H1 (cell line): ENCODE measurements at regions not wholly inside any gene's neighbourhood (a gene's known extent, or its start where the extent isn't known, plus 50 kb on each side); places are given as distances from the start of the nearest gene placed in this dataset.

Experiments used
- CTCF ChIA-PET: fragments of 300-600 bp; sonication (Branson Sonifier 250); formaldehyde crosslinking; loops from one replicate; lab custom pipeline; 2021; ENCODE audit not compliant: partially characterized antibody; lab: Charles Lee
- POLR2A ChIA-PET: fragments of 300-600 bp; sonication (Branson Sonifier 250); formaldehyde crosslinking; loops from one replicate; lab custom pipeline; 2021; ENCODE audit warnings: inconsistent platforms; ENCODE audit not compliant: partially characterized antibody; lab: Charles Lee
- DNase-seq, 2 experiments: peaks; one replicate each; pipeline versions ENCODE4 v3.0.0 to v3.0.0-alpha.2; 2010 to 2022; ENCODE audit warnings: low spot score in 2 of 2, low read depth in 1 of 2, mixed read lengths in 1 of 2
- FAIRE-seq: peaks from 2 replicates; lab custom pipeline; 2011; peaks lifted over from hg19 to GRCh38; lab: Jason Lieb, UNC
- H2AFZ ChIP-seq: 2 replicates; pipeline ENCODE4 v1.8.1; 2012; ENCODE audit warnings: low read length, inconsistent platforms
- H2AK5ac ChIP-seq: 2 replicates; pipeline ENCODE4 v1.6.1; 2013; ENCODE audit warnings: low read depth, low read length
- H2BK120ac ChIP-seq: replicated peaks from 2 replicates; pipeline ENCODE3; 2013; ENCODE audit warnings: low read depth, low read length, inconsistent platforms
- H2BK12ac ChIP-seq: 2 replicates; pipeline ENCODE4 v1.6.1; 2013; ENCODE audit warnings: low read depth, low read length
- H2BK15ac ChIP-seq: 2 replicates; pipeline ENCODE4 v1.6.1; 2013; ENCODE audit warnings: low read length
- H2BK20ac ChIP-seq: 2 replicates; pipeline ENCODE4 v1.6.1; 2013; ENCODE audit warnings: low read length
- H2BK5ac ChIP-seq: 2 replicates; pipeline ENCODE4 v1.6.1; 2013; ENCODE audit warnings: low read depth, low read length
- H3K14ac ChIP-seq: 2 replicates; pipeline ENCODE4 v1.6.1; 2013; ENCODE audit warnings: inconsistent platforms; ENCODE audit not compliant: insufficient read length
- H3K18ac ChIP-seq: 2 replicates; pipeline ENCODE4 v1.6.1; 2013; ENCODE audit warnings: low read length; ENCODE audit errors: extremely low read depth
- H3K23ac ChIP-seq: 2 replicates; pipeline ENCODE4 v1.6.1; 2013; ENCODE audit warnings: inconsistent platforms; ENCODE audit not compliant: insufficient read length
- H3K23me2 ChIP-seq: 2 replicates; pipeline ENCODE4 v1.6.1; 2013; ENCODE audit warnings: low read depth, low read length
- H3K27ac ChIP-seq: 2 replicates; pipeline ENCODE4 v1.6.1; 2011; ENCODE audit warnings: low read depth, low read length, inconsistent platforms
- H3K27me3 ChIP-seq, 4 experiments: replicated peaks in 1 of 4; 1 replicate in 1 of 4; 2 replicates in 3 of 4; pipeline versions ENCODE4 v1.6.1 to v1.8.1; 2011 to 2013; ENCODE audit warnings: low read length in 3 of 4, mild to moderate bottlenecking in 3 of 4, inconsistent platforms in 2 of 4, mixed read lengths in 2 of 4, moderate library complexity in 1 of 4; ENCODE audit not compliant: control insufficient read depth in 3 of 4, insufficient read depth in 3 of 4; ENCODE audit errors: extremely low read depth in 1 of 4
- H3K36me3 ChIP-seq, 4 experiments: 2 replicates each; pipeline versions ENCODE4 v1.6.1 to v1.8.1; 2011 to 2013; ENCODE audit warnings: mild to moderate bottlenecking in 4 of 4, low read length in 3 of 4, moderate library complexity in 2 of 4, control low read depth in 1 of 4, inconsistent platforms in 1 of 4; ENCODE audit not compliant: insufficient read depth in 4 of 4, control insufficient read depth in 2 of 4
- H3K4ac ChIP-seq: replicated peaks from 2 replicates; pipeline ENCODE3; 2013; ENCODE audit warnings: low read length, low read depth, mixed read lengths, inconsistent platforms; ENCODE audit not compliant: insufficient read length
- H3K4me1 ChIP-seq, 4 experiments: replicated peaks in 1 of 4; 1 replicate in 1 of 4; 2 replicates in 3 of 4; pipeline versions ENCODE4 v1.6.1 to v1.8.1; 2011 to 2013; ENCODE audit warnings: low read length in 3 of 4, inconsistent platforms in 2 of 4, mixed read lengths in 1 of 4; ENCODE audit not compliant: insufficient read depth in 4 of 4, control insufficient read depth in 3 of 4
- H3K4me2 ChIP-seq, 2 experiments: 2 replicates each; pipeline versions ENCODE4 v1.6.1 to v1.8.1; 2011 to 2013; ENCODE audit warnings: low read depth in 2 of 2, low read length in 2 of 2, control low read depth in 1 of 2, inconsistent platforms in 1 of 2, mild to moderate bottlenecking in 1 of 2; ENCODE audit not compliant: insufficient read depth in 1 of 2
- H3K4me3 ChIP-seq, 4 experiments: fragments of 200-600, 300-600 bp in 1 of 4; sonication (generic), shearing (Covaris generic), sonication (Bioruptor Twin) in 1 of 4; 2 replicates each; pipeline versions ENCODE4 v1.5.1 to v1.8.1; 2011 to 2016; ENCODE audit warnings: low read length in 4 of 4, low read depth in 3 of 4, control low read depth in 2 of 4, inconsistent platforms in 2 of 4, mild to moderate bottlenecking in 2 of 4, mixed read lengths in 1 of 4, moderate library complexity in 1 of 4; ENCODE audit not compliant: insufficient read depth in 2 of 4; ENCODE audit errors: extremely low read depth in 1 of 4
- H3K56ac ChIP-seq: replicated peaks from 2 replicates; pipeline ENCODE3; 2013; ENCODE audit warnings: low read depth, mild to moderate bottlenecking, mixed read lengths, low read length, inconsistent platforms; ENCODE audit not compliant: insufficient read length
- H3K79me1 ChIP-seq: 2 replicates; pipeline ENCODE4 v1.6.1; 2013; ENCODE audit warnings: low read depth, low read length, control low read depth
- H3K79me2 ChIP-seq, 2 experiments: 2 replicates each; pipeline versions ENCODE4 v1.6.1 to v1.8.1; 2012 to 2013; ENCODE audit warnings: low read length in 2 of 2, mild to moderate bottlenecking in 2 of 2, inconsistent platforms in 1 of 2; ENCODE audit not compliant: insufficient read depth in 2 of 2, control insufficient read depth in 1 of 2
- H3K9ac ChIP-seq, 4 experiments: replicated peaks in 1 of 4; 1 replicate in 1 of 4; 2 replicates in 3 of 4; pipeline versions ENCODE4 v1.6.1 to v1.8.1; 2011 to 2013; ENCODE audit warnings: low read depth in 3 of 4, low read length in 3 of 4, control low read depth in 2 of 4, mild to moderate bottlenecking in 2 of 4, moderate library complexity in 2 of 4, inconsistent platforms in 1 of 4; ENCODE audit errors: extremely low read depth in 1 of 4
- H3K9me3 ChIP-seq, 2 experiments: 2 replicates each; pipeline versions ENCODE4 v1.6.1 to v1.8.1; 2012 to 2013; ENCODE audit warnings: mild to moderate bottlenecking in 2 of 2, moderate library complexity in 2 of 2, control low read depth in 1 of 2, inconsistent platforms in 1 of 2, low read depth in 1 of 2, low read length in 1 of 2, mixed read lengths in 1 of 2; ENCODE audit not compliant: insufficient read depth in 2 of 2
- H4K20me1 ChIP-seq, 2 experiments: replicated peaks in 1 of 2; 2 replicates each; pipeline versions ENCODE3 to v1.8.1; 2011 to 2013; ENCODE audit warnings: inconsistent platforms in 2 of 2, low read length in 2 of 2, mild to moderate bottlenecking in 1 of 2; ENCODE audit not compliant: insufficient read depth in 2 of 2, control insufficient read depth in 1 of 2
- H4K5ac ChIP-seq: 2 replicates; pipeline ENCODE4 v1.6.1; 2013; ENCODE audit warnings: low read length, low read depth, mixed read lengths, inconsistent platforms; ENCODE audit not compliant: insufficient read length
- H4K8ac ChIP-seq: 2 replicates; pipeline ENCODE4 v1.8.0; 2013; ENCODE audit warnings: mild to moderate bottlenecking, moderate library complexity, low read length, inconsistent platforms; ENCODE audit not compliant: insufficient read depth; ENCODE audit errors: extremely low read depth
- H4K91ac ChIP-seq: replicated peaks from 2 replicates; pipeline ENCODE3; 2013; ENCODE audit warnings: low read length, mixed read lengths, inconsistent platforms; ENCODE audit not compliant: insufficient read length
- CHD1 ChIP-seq: IDR thresholded peaks from 2 replicates; pipeline ENCODE4 v1.6.1; 2012; ENCODE audit warnings: low read depth, low read length, improper control_type of control experiment
- CREB1 ChIP-seq: IDR thresholded peaks from 2 replicates; pipeline ENCODE4 v1.6.1; 2012; ENCODE audit warnings: inconsistent platforms
- E2F6 ChIP-seq: IDR thresholded peaks from 2 replicates; pipeline ENCODE4 v1.6.1; 2012; ENCODE audit warnings: inconsistent platforms
- HDAC2 ChIP-seq, 2 experiments: fragments of 300-600 bp in 1 of 2; sonication (generic) in 1 of 2; IDR thresholded peaks; 2 replicates each; pipeline ENCODE4 v1.6.1; 2011 to 2012; ENCODE audit warnings: low read depth in 2 of 2, low read length in 2 of 2, mild to moderate bottlenecking in 2 of 2, moderate library complexity in 2 of 2, borderline replicate concordance in 1 of 2, inconsistent platforms in 1 of 2
- HDAC6 ChIP-seq: IDR thresholded peaks from one replicate; pipeline ENCODE4 v1.7.1; 2012; ENCODE audit warnings: low read depth, mild to moderate bottlenecking, inconsistent platforms, low read length, moderate library complexity
- JUN ChIP-seq: IDR thresholded peaks from 2 replicates; pipeline ENCODE4 v1.6.1; 2011; ENCODE audit warnings: low read depth, mild to moderate bottlenecking, improper control_type of control experiment, low read length
- JUND ChIP-seq: IDR thresholded peaks from 2 replicates; pipeline ENCODE4 v1.6.1; 2011; ENCODE audit warnings: mild to moderate bottlenecking, improper control_type of control experiment, low read length
- KDM4A ChIP-seq: IDR thresholded peaks from one replicate; pipeline ENCODE4 v1.7.1; 2012; ENCODE audit warnings: low read depth, mild to moderate bottlenecking, moderate library complexity, low read length, inconsistent platforms; ENCODE audit not compliant: severe bottlenecking
- MAX ChIP-seq: IDR thresholded peaks from 2 replicates; pipeline ENCODE4 v1.6.1; 2012; ENCODE audit warnings: inconsistent platforms
- NANOG ChIP-seq: IDR thresholded peaks from 2 replicates; pipeline ENCODE4 v1.6.1; 2011; ENCODE audit warnings: low read length, low read depth, mild to moderate bottlenecking, inconsistent platforms; ENCODE audit not compliant: insufficient read depth, poor library complexity, severe bottlenecking
- SP4 ChIP-seq: IDR thresholded peaks from 2 replicates; pipeline ENCODE4 v1.6.1; 2012; ENCODE audit warnings: low read length, inconsistent platforms
- SRF ChIP-seq: IDR thresholded peaks from 2 replicates; pipeline ENCODE4 v1.6.1; 2011; ENCODE audit warnings: mild to moderate bottlenecking, low read depth, low read length, moderate library complexity
- SUZ12 ChIP-seq: fragments of 200-600 bp; sonication (generic); IDR thresholded peaks from 2 replicates; pipeline ENCODE4 v1.6.1; 2012; ENCODE audit warnings: mild to moderate bottlenecking, inconsistent platforms, low read length, moderate library complexity, mixed read lengths
- TCF12 ChIP-seq: IDR thresholded peaks from 2 replicates; pipeline ENCODE4 v1.6.1; 2011; ENCODE audit warnings: low read depth, mild to moderate bottlenecking, low read length
- WGBS, 2 experiments: shearing (Covaris generic) in 1 of 2; methylation state at CpG; one replicate each; pipeline versions ENCODE4 v1.1.6 to v1.1.7; 2013 to 2015; ENCODE audit warnings: low lambda C conversion rate in 2 of 2, mixed read lengths in 2 of 2, inconsistent platforms in 1 of 2, low coverage in 1 of 2, missing lambda C conversion rate in 1 of 2; ENCODE audit not compliant: insufficient replicate concordance in 2 of 2, insufficient coverage in 1 of 2, insufficient read length in 1 of 2; ENCODE audit errors: extremely low coverage in 1 of 2, missing lambda C conversion rate in 1 of 2; 5-methylcytosine and 5-hydroxymethylcytosine counted together

GRCh38 chr12:105429511-105429910 is 99.0 kb downstream of the C12orf75 start:
- Histone ChIP-seq H3K79me2 (no peaks in the 10 kb centered on the region), H3K9ac (no peak overlapping the region), H2BK12ac (no peak overlapping the region), H3K36me3 (no peaks in the 10 kb centered on the region), H3K56ac (no peak overlapping the region), H3K4me2 (no peak overlapping the region), H3K27ac (no peak overlapping the region), H4K8ac (no peak overlapping the region), H2BK120ac (no peak overlapping the region), H2AFZ (no peak overlapping the region), H3K23ac (no peak overlapping the region), H3K18ac (no peak overlapping the region), H2BK5ac (no peak overlapping the region), H4K5ac (no peak overlapping the region), H3K4ac (no peak overlapping the region), H2BK20ac (no peak overlapping the region), H3K4me1 (no peaks in the 10 kb centered on the region), H2BK15ac (no peak overlapping the region), H4K20me1 (no peaks in the 10 kb centered on the region), H3K27me3 (no peaks in the 10 kb centered on the region), H2AK5ac (no peak overlapping the region), H3K79me1 (no peaks in the 10 kb centered on the region; the same call in 1 of the 2 replicates), H3K4me3 (no peak overlapping the region), H3K14ac (no peak overlapping the region), H3K9me3 (no peaks in the 10 kb centered on the region; a peak in 1 of 4 replicates), H3K23me2 (no peaks in the 10 kb centered on the region; the same call in 1 of the 2 replicates), H4K91ac (no peak overlapping the region)
- 75% methylated on average over 1 of the region's 1 CpG; no CpG with 5 or more reads in 1 of the 2 experiments for WGBS, 2 experiments
- no peak for FAIRE-seq
- CTCF ChIA-PET = interaction anchor here (0.6 to 1.0 kb wide), 3 partner anchors 8 to 506 kb away, joined by 3 to 4 read pairs (median 3); no protein-coding TSS in a partner anchor
- DNase-seq = no peak
- POLR2A ChIA-PET = no interaction called here
- no peak for TF ChIP-seq HDAC6
- TF ChIP-seq MAX = no peak
- no peak for TF ChIP-seq SP4
- no peak for TF ChIP-seq TCF12
- TF ChIP-seq JUN = no peak
- TF ChIP-seq CHD1 = no peak
- no peak for TF ChIP-seq KDM4A
- TF ChIP-seq NANOG = no peak
- no peak for TF ChIP-seq SUZ12
- no peak for TF ChIP-seq SRF
- TF ChIP-seq HDAC2 (IDR thresholded peaks at IDR 0.05; ENCODE audit: borderline replicate concordance in 1 of 2, low read depth in 2 of 2, low read length in 2 of 2) = no peak
- no peak for TF ChIP-seq JUND
- TF ChIP-seq E2F6 = no peak
- no peak for TF ChIP-seq CREB1
